Putamen (tissue), 1 donor: ENCODE measurements at regions not wholly inside any gene's neighbourhood (a gene's known extent, or its start where the extent isn't known, plus 50 kb on each side); places are given as distances from the start of the nearest gene placed in this dataset.
"Not testable (repeated sequence)": the region's sequence is repeated elsewhere in the genome, so short reads cannot be mapped to it uniquely, and the experiment has no call there.

Source experiments
- DNase-seq: peaks from one replicate; pipeline ENCODE4 v3.0.0-alpha.2; 2016; ENCODE audit warnings: low spot score

- DNase-seq = no peak
These were observed 216.7 kb downstream of the C16orf95 start for GRCh38 chr16:87100306-87101058.

- DNase-seq = no peak
These were observed 215.3 kb downstream of the C16orf95 start for GRCh38 chr16:87101903-87102302.

GRCh38 chr16:87107201-87107600 is 210.0 kb downstream of the C16orf95 start:
- DNase-seq = peak; percentile 11

GRCh38 chr16:87108278-87108677 is 208.9 kb downstream of the C16orf95 start:
- DNase-seq = no peak

- DNase-seq = no peak
These were observed 208.3 kb downstream of the C16orf95 start for GRCh38 chr16:87108941-87109340.

GRCh38 chr16:87114832-87115231 is 202.4 kb downstream of the C16orf95 start:
- DNase-seq = no peak

GRCh38 chr16:87115646-87116045 is 201.5 kb downstream of the C16orf95 start:
- DNase-seq = no peak

GRCh38 chr16:87117936-87118335 is 199.3 kb downstream of the C16orf95 start:
- DNase-seq = no peak

GRCh38 chr16:87119168-87119567 is 198.0 kb downstream of the C16orf95 start:
- peak; percentile 49 for DNase-seq

GRCh38 chr16:87119748-87120147 is 197.4 kb downstream of the C16orf95 start:
- DNase-seq = no peak

GRCh38 chr16:87121816-87122215 is 195.4 kb downstream of the C16orf95 start:
- no peak for DNase-seq

GRCh38 chr16:87123356-87124001 is 193.7 kb downstream of the C16orf95 start:
- no peak for DNase-seq

- not testable (repeated sequence) for DNase-seq
These were observed 192.8 kb downstream of the C16orf95 start for GRCh38 chr16:87124405-87124804.

- DNase-seq = no peak
These were observed 191.7 kb downstream of the C16orf95 start for GRCh38 chr16:87125206-87126155.

GRCh38 chr16:87126403-87127025 is 190.7 kb downstream of the C16orf95 start:
- no peak for DNase-seq

GRCh38 chr16:87127061-87127765 is 190.0 kb downstream of the C16orf95 start:
- DNase-seq = no peak

- no peak for DNase-seq
These were observed 189.4 kb downstream of the C16orf95 start for GRCh38 chr16:87127766-87128147.

- DNase-seq = no peak
These were observed 187.4 kb downstream of the C16orf95 start for GRCh38 chr16:87129771-87130170.

GRCh38 chr16:87131061-87131995 is 185.9 kb downstream of the C16orf95 start:
- no peak for DNase-seq

- DNase-seq = no peak
These were observed 185.2 kb downstream of the C16orf95 start for GRCh38 chr16:87131996-87132345.
